HCT116 (cell line): ENCODE measurements at regions not wholly inside any gene's neighbourhood (a gene's known extent, or its start where the extent isn't known, plus 50 kb on each side); places are given as distances from the start of the nearest gene placed in this dataset.

Experiments
- ATAC-seq: fragments of 200-7000 bp; cut with Tn5 transposase; 2 replicates; pipeline ENCODE4 v1.9.1; 2020; ENCODE audit warnings: mild to moderate bottlenecking, moderate library complexity
- BruUV-seq: library from RNA; stranded (reverse); fragments of 400-500 nt; replicated peaks from 2 replicates; lab custom pipeline; 2021; lab: Mats Ljungman, UMichigan
- CTCF ChIA-PET: fragments of 300-600 bp; sonication (Branson Sonifier 250); formaldehyde crosslinking; loops from one replicate; lab custom pipeline; 2021; ENCODE audit warnings: antibody characterized with exemption; lab: Charles Lee
- POLR2A ChIA-PET: fragments of 300-600, 350-600 bp; sonication (Branson Sonifier 250); formaldehyde crosslinking; loops from one replicate; lab custom pipeline; 2021; ENCODE audit warnings: antibody characterized with exemption; lab: Charles Lee
- RAD21 ChIA-PET, 2 experiments: fragments of 300-600 bp; sonication (Branson Sonifier 250); formaldehyde crosslinking; loops; one replicate each; lab custom pipeline; 2023; ENCODE audit warnings: low total read pairs in 2 of 2; ENCODE audit not compliant: uncharacterized antibody in 2 of 2, unreplicated experiment in 2 of 2, low non-redundant PET in 1 of 2; lab: Charles Lee
- DNase-seq: peaks from one replicate; pipeline ENCODE4 v3.0.0-alpha.2; 2010; ENCODE audit warnings: low read depth, low spot score
- H2AFZ ChIP-seq: fragments of 200-600 bp; shearing (Covaris generic), sonication (generic); 2 replicates; pipeline ENCODE4 v1.6.1; 2017; ENCODE audit warnings: low read depth, mixed run types, mixed read lengths, antibody characterized with exemption, low read length; ENCODE audit not compliant: poor library complexity, severe bottlenecking
- H3K27ac ChIP-seq: 2 replicates; pipeline ENCODE4 v1.5.1; 2012; ENCODE audit warnings: low read depth, low read length
- H3K27me3 ChIP-seq: fragments of 200-600 bp; sonication (generic); 2 replicates; pipeline ENCODE4 v1.6.1; 2016; ENCODE audit warnings: mixed run types, low read length, mixed read lengths; ENCODE audit not compliant: insufficient read depth
- H3K36me3 ChIP-seq, 2 experiments: fragments of 200-500 bp in 1 of 2; fragments of 200-600 bp in 1 of 2; sonication (Bioruptor generic) in 1 of 2; sonication (generic) in 1 of 2; 2 replicates each; pipeline versions ENCODE4 v1.5.1 to v1.6.1; 2014 to 2016; ENCODE audit warnings: low read length in 2 of 2, inconsistent platforms in 1 of 2, mixed read lengths in 1 of 2, mixed run types in 1 of 2; ENCODE audit not compliant: insufficient read depth in 2 of 2, control insufficient read depth in 1 of 2
- H3K4me1 ChIP-seq, 2 experiments: fragments of 200-600 bp in 1 of 2; sonication (generic) in 1 of 2; 2 replicates each; pipeline versions ENCODE4 v1.5.1 to v1.6.1; 2012 to 2017; ENCODE audit warnings: low read length in 2 of 2, inconsistent platforms in 1 of 2, mild to moderate bottlenecking in 1 of 2, mixed read lengths in 1 of 2, mixed run types in 1 of 2, moderate library complexity in 1 of 2; ENCODE audit not compliant: insufficient read depth in 2 of 2, control insufficient read depth in 1 of 2
- H3K4me2 ChIP-seq: fragments of 200-600 bp; sonication (generic); 2 replicates; pipeline ENCODE4 v1.6.1; 2017; ENCODE audit warnings: mixed run types, low read length, mixed read lengths
- H3K4me3 ChIP-seq, 2 experiments: fragments of 200-600 bp in 1 of 2; sonication (generic) in 1 of 2; replicated peaks in 1 of 2; 2 replicates each; pipeline ENCODE4 v1.5.1; 2011 to 2016; ENCODE audit warnings: low read length in 2 of 2, control low read depth in 1 of 2, low read depth in 1 of 2, mild to moderate bottlenecking in 1 of 2, mixed read lengths in 1 of 2, mixed run types in 1 of 2
- H3K79me2 ChIP-seq: fragments of 200-600 bp; sonication (generic); 2 replicates; pipeline ENCODE4 v1.6.1; 2017; ENCODE audit warnings: mild to moderate bottlenecking, mixed run types, low read length, moderate library complexity, mixed read lengths; ENCODE audit not compliant: insufficient read depth
- H3K9ac ChIP-seq: fragments of 200-600 bp; sonication (generic); 2 replicates; pipeline ENCODE4 v1.6.1; 2016; ENCODE audit warnings: low read length, mixed read lengths
- H3K9me2 ChIP-seq: fragments of 200-600 bp; sonication (generic), shearing (Covaris generic); 2 replicates; pipeline ENCODE4 v1.6.1; 2017; ENCODE audit warnings: mixed run types, mild to moderate bottlenecking, moderate library complexity; ENCODE audit not compliant: insufficient read depth
- H3K9me3 ChIP-seq, 2 experiments: fragments of 200-500 bp in 1 of 2; fragments of 200-600 bp in 1 of 2; sonication (Bioruptor generic) in 1 of 2; sonication (generic) in 1 of 2; 2 replicates each; pipeline ENCODE4 v1.6.1; 2014 to 2017; ENCODE audit warnings: low read length in 2 of 2, mixed read lengths in 2 of 2, inconsistent platforms in 1 of 2, low read depth in 1 of 2, mild to moderate bottlenecking in 1 of 2, mixed run types in 1 of 2, moderate library complexity in 1 of 2; ENCODE audit not compliant: control insufficient read depth in 1 of 2, insufficient read depth in 1 of 2
- H4K20me1 ChIP-seq: fragments of 200-600 bp; sonication (generic), shearing (Covaris generic); 2 replicates; pipeline ENCODE4 v1.6.1; 2017; ENCODE audit warnings: mixed run types, mild to moderate bottlenecking, moderate library complexity; ENCODE audit not compliant: insufficient read depth
- CTCF ChIP-seq, 3 experiments: fragments of 200-600 bp in 1 of 3; sonication (generic) in 1 of 3; IDR thresholded peaks in 2 of 3; conservative IDR thresholded peaks in 1 of 3; 2 replicates each; pipeline ENCODE4 v1.5.1; 2012 to 2017; ENCODE audit warnings: low read depth in 2 of 3, low read length in 2 of 3, antibody characterized with exemption in 1 of 3, borderline replicate concordance in 1 of 3, control low read depth in 1 of 3, mild to moderate bottlenecking in 1 of 3, mixed read lengths in 1 of 3, mixed run types in 1 of 3, moderate library complexity in 1 of 3; ENCODE audit not compliant: insufficient read depth in 1 of 3
- ELF1 ChIP-seq: IDR thresholded peaks from 2 replicates; pipeline ENCODE4 v1.6.1; 2012; ENCODE audit warnings: low read depth, borderline replicate concordance
- FOSL1 ChIP-seq: IDR thresholded peaks from 2 replicates; pipeline ENCODE4 v1.6.1; 2012; ENCODE audit warnings: low read depth
- MAX ChIP-seq: IDR thresholded peaks from 2 replicates; pipeline ENCODE4 v1.6.1; 2012
- POLR2A ChIP-seq: IDR thresholded peaks from 2 replicates; pipeline ENCODE4 v1.7.0; 2011; ENCODE audit warnings: borderline replicate concordance; ENCODE audit not compliant: insufficient read depth, insufficient read length; ENCODE audit errors: extremely low read depth
- RAD21 ChIP-seq: IDR thresholded peaks from 2 replicates; pipeline ENCODE4 v1.6.1; 2012; ENCODE audit warnings: low read depth, mild to moderate bottlenecking
- REST ChIP-seq: IDR thresholded peaks from 2 replicates; pipeline ENCODE4 v1.6.1; 2012; ENCODE audit warnings: low read depth
- SIN3A ChIP-seq: IDR thresholded peaks from 2 replicates; pipeline ENCODE4 v1.6.1; 2012; ENCODE audit warnings: low read depth
- SP1 ChIP-seq: IDR thresholded peaks from 2 replicates; pipeline ENCODE4 v1.6.1; 2012; ENCODE audit warnings: low read depth
- YY1 ChIP-seq: IDR thresholded peaks from 2 replicates; pipeline ENCODE4 v1.6.1; 2011; ENCODE audit warnings: low read length, low read depth, moderate library complexity, mild to moderate bottlenecking; ENCODE audit not compliant: insufficient replicate concordance; ENCODE audit errors: extremely low read depth
- intact Hi-C: fragments of 100-400 bp; cut with micrococcal nuclease; formaldehyde crosslinking; loops from 2 replicates; pipeline ENCODE4 v1.10.0; 2022

GRCh38 chr7:80350430-80350829, 161.4 kb downstream of the GNAT3 start:
- no TSS peak for BruUV-seq
- Histone ChIP-seq H3K27me3 (no peaks in the 10 kb centered on the region), H3K4me3 (no peak overlapping the region), H3K4me1 (peaks cover 0 to 26% of the 10 kb centered on the region in 2 experiments; a peak in 2 of 4 replicates), H3K9ac (no peak overlapping the region), H3K36me3 (0 out of 4 replicates have a peak, but pooled peaks cover 0 to 4% of the 10 kb centered on the region in 2 experiments), H3K79me2 (no peaks in the 10 kb centered on the region)
- no peak for DNase-seq
- POLR2A ChIA-PET: no interaction called here
- RAD21 ChIA-PET: no interaction called here
- CTCF ChIA-PET: no interaction called here
- intact Hi-C loops: no loop called here
- TF ChIP-seq REST (no peak), FOSL1 (no peak), SIN3A (no peak)
- TF ChIP-seq, all 23 proteins: peak for 0
- H2AFZ ChIP-seq: no peak overlapping the region
- H3K9me2 ChIP-seq: no peaks in the 10 kb centered on the region; the same call in 1 of the 2 replicates
- no peaks in the 10 kb centered on the region for H3K9me3 ChIP-seq
- no peak overlapping the region for H3K4me2 ChIP-seq
- ATAC-seq: no peak
- H4K20me1 ChIP-seq: no peaks in the 10 kb centered on the region
- H3K27ac ChIP-seq: no peak overlapping the region

GRCh38 chr7:80348223-80348622, 163.6 kb downstream of the GNAT3 start:
- no peaks in the 10 kb centered on the region for H3K27me3 ChIP-seq
- peaks cover 0 to 26% of the 10 kb centered on the region in 2 experiments; a peak in 2 of 4 replicates for H3K4me1 ChIP-seq
- no peak for ATAC-seq
- no peaks in the 10 kb centered on the region for H4K20me1 ChIP-seq
- no peak overlapping the region for H3K4me2 ChIP-seq
- RAD21 ChIA-PET: no interaction called here
- no peaks in the 10 kb centered on the region for H3K9me3 ChIP-seq
- no peak for DNase-seq
- POLR2A ChIA-PET: no interaction called here
- no peak overlapping the region for H3K9ac ChIP-seq
- intact Hi-C loops: no loop called here
- no TSS peak for BruUV-seq
- H3K4me3 ChIP-seq: no peak overlapping the region
- H2AFZ ChIP-seq: peak overlapping the region; percentile 83
- CTCF ChIA-PET: no interaction called here
- no peaks in the 10 kb centered on the region for H3K9me2 ChIP-seq
- H3K27ac ChIP-seq: no peak overlapping the region
- H3K36me3 ChIP-seq: no peaks in the 10 kb centered on the region
- no peaks in the 10 kb centered on the region for H3K79me2 ChIP-seq
- TF ChIP-seq RAD21: no peak
- no peak for TF ChIP-seq SP1
- TF ChIP-seq CTCF (IDR thresholded peaks at IDR 0.05 in 2 of 3, conservative IDR thresholded peaks at IDR 0.05 in 1 of 3; ENCODE audit: borderline replicate concordance in 1 of 3, insufficient read depth in 1 of 3, low read depth in 2 of 3, low read length in 2 of 3): no peak
- no peak for TF ChIP-seq YY1
- no peak for TF ChIP-seq POLR2A
- TF ChIP-seq MAX: no peak
- TF ChIP-seq ELF1: no peak
- no peak for TF ChIP-seq REST
